K562 (cell line): ENCODE measurements at regions not wholly inside any gene's neighbourhood (a gene's known extent, or its start where the extent isn't known, plus 50 kb on each side); places are given as distances from the start of the nearest gene placed in this dataset.
A peak's percentile ranks its signal among the peaks of the same experiment; 100 is the strongest.

Source experiments
- ATAC-seq: fragments of 200-7000 bp; cut with Tn5 transposase; 3 replicates; pipeline ENCODE4 v1.9.1; 2020; ENCODE audit warnings: moderate library complexity
- BruUV-seq: library from RNA; stranded (reverse); fragments of 400-500 nt; replicated peaks from 2 replicates; lab custom pipeline; 2021; lab: Mats Ljungman, UMichigan
- CTCF ChIA-PET: fragments of 300-600 bp; formaldehyde crosslinking; extraction: SDS; loops from one replicate; lab custom pipeline; 2021; ENCODE audit warnings: low intra/inter-chr PET ratio; lab: Yijun Ruan, JAX
- POLR2A ChIA-PET: fragments of 300-600, 350-650 bp; sonication (Branson Sonifier 250); formaldehyde crosslinking; extraction: SDS; loops from one replicate; lab custom pipeline; 2021; ENCODE audit warnings: antibody characterized with exemption, inconsistent platforms; lab: Yijun Ruan, JAX
- DNase-seq, 4 experiments: peaks; one replicate each; pipeline versions ENCODE4 v3.0.0 to v3.0.0-alpha.2; 2011 to 2018; ENCODE audit warnings: low spot score in 3 of 4, mixed read lengths in 3 of 4; ENCODE audit errors: extremely low read depth in 1 of 4
- FAIRE-seq: peaks from 2 replicates; lab custom pipeline; 2011; peaks lifted over from hg19 to GRCh38; lab: Jason Lieb, UNC
- H2AFZ ChIP-seq: 2 replicates; pipeline ENCODE4 v1.6.0; 2011; ENCODE audit warnings: low read depth, low read length, control low read depth, inconsistent platforms
- H3K27ac ChIP-seq: fragments of 200-600 bp; 3 replicates; pipeline ENCODE4 v1.8.0; 2011; ENCODE audit warnings: low read depth, mild to moderate bottlenecking, control low read depth, inconsistent platforms, low read length, moderate library complexity, mixed read lengths; ENCODE audit errors: extremely low read depth
- H3K27me3 ChIP-seq, 2 experiments: fragments of 300-600 bp in 1 of 2; 2 replicates in 1 of 2; 3 replicates in 1 of 2; pipeline versions ENCODE4 v1.6.0 to v1.8.0; 2011; ENCODE audit warnings: inconsistent platforms in 2 of 2, low read length in 2 of 2, mild to moderate bottlenecking in 1 of 2, mixed read lengths in 1 of 2, moderate library complexity in 1 of 2; ENCODE audit not compliant: control insufficient read depth in 2 of 2, insufficient read depth in 2 of 2
- H3K36me3 ChIP-seq: fragments of 300-600 bp; 3 replicates; pipeline ENCODE4 v1.8.0; 2011; ENCODE audit warnings: mild to moderate bottlenecking, low read length, inconsistent platforms; ENCODE audit not compliant: control insufficient read depth, insufficient read depth
- H3K4me1 ChIP-seq, 2 experiments: fragments of 200-600 bp in 1 of 2; replicated peaks in 1 of 2; 2 replicates in 1 of 2; 3 replicates in 1 of 2; pipeline versions ENCODE4 v1.5.1 to v1.8.0; 2011; ENCODE audit warnings: inconsistent platforms in 2 of 2, low read length in 2 of 2, mild to moderate bottlenecking in 1 of 2, mixed read lengths in 1 of 2, moderate library complexity in 1 of 2; ENCODE audit not compliant: control insufficient read depth in 2 of 2, insufficient read depth in 2 of 2
- H3K4me2 ChIP-seq: 2 replicates; pipeline ENCODE4 v1.6.1; 2011; ENCODE audit warnings: low read length, control low read depth, inconsistent platforms, mixed read lengths; ENCODE audit not compliant: insufficient read depth
- H3K4me3 ChIP-seq: fragments of 200-600 bp; sonication (generic), shearing (Covaris generic); 2 replicates; pipeline ENCODE4 v1.5.1; 2016; ENCODE audit warnings: control low read depth, inconsistent platforms
- H3K79me2 ChIP-seq: fragments of 200-600 bp; 3 replicates; pipeline ENCODE4 v1.8.0; 2011; ENCODE audit warnings: low read length, inconsistent platforms; ENCODE audit not compliant: control insufficient read depth, insufficient read depth
- H3K9ac ChIP-seq, 2 experiments: 2 replicates each; pipeline versions ENCODE4 v1.6.0 to v1.6.1; 2011; ENCODE audit warnings: low read depth in 2 of 2, low read length in 2 of 2, control low read depth in 1 of 2, inconsistent platforms in 1 of 2, mild to moderate bottlenecking in 1 of 2, mixed read lengths in 1 of 2; ENCODE audit not compliant: insufficient read depth in 1 of 2
- H3K9me1 ChIP-seq: one replicate; pipeline ENCODE4 v1.6.0; 2011; ENCODE audit warnings: inconsistent platforms, mild to moderate bottlenecking, low read length, moderate library complexity; ENCODE audit not compliant: control insufficient read depth, insufficient read depth
- H3K9me3 ChIP-seq: replicated peaks from 2 replicates; pipeline ENCODE4 v1.5.1; 2011; ENCODE audit warnings: low read depth, low read length, inconsistent platforms; ENCODE audit not compliant: control insufficient read depth, insufficient read depth
- H4K20me1 ChIP-seq: replicated peaks from 2 replicates; pipeline ENCODE4 v1.6.1; 2011; ENCODE audit warnings: low read length, inconsistent platforms, mixed read lengths; ENCODE audit not compliant: control insufficient read depth, insufficient read depth
- DLX4 ChIP-seq: fragments of 250-450 bp; sonication (Bioruptor Pico); IDR thresholded peaks from 2 replicates; pipeline ENCODE4 v1.6.1; 2021; ENCODE audit warnings: mild to moderate bottlenecking
- GTF2F1 ChIP-seq: IDR thresholded peaks from 2 replicates; pipeline ENCODE4 v1.6.1; 2011; ENCODE audit warnings: low read depth, low read length, improper control_type of control experiment
- PCBP2 ChIP-seq: fragments of 200-400 bp; formaldehyde crosslinking; IDR thresholded peaks from 2 replicates; pipeline ENCODE4 v1.6.1; 2018; ENCODE audit warnings: low read length, low read depth, mild to moderate bottlenecking, moderate library complexity; ENCODE audit not compliant: poor library complexity, severe bottlenecking
- TRIM24 ChIP-seq, 2 experiments: fragments of 450-650 bp; IDR thresholded peaks; 2 replicates each; pipeline ENCODE4 v1.6.1; 2016
- ZNF121 ChIP-seq: sonication (generic); formaldehyde crosslinking; conservative IDR thresholded peaks from 2 replicates; pipeline ENCODE4 v1.8.0; 2022; ENCODE audit warnings: missing genetic modification reagents
- ZNF174 ChIP-seq: fragments of 250-450 bp; sonication (Bioruptor Pico); IDR thresholded peaks from 2 replicates; pipeline ENCODE4 v1.4.0; 2020; ENCODE audit warnings: mild to moderate bottlenecking
- ZNF436 ChIP-seq: fragments of 250-450, 450-650 bp; sonication (Bioruptor Pico); formaldehyde crosslinking; IDR thresholded peaks from 2 replicates; pipeline ENCODE4 v1.7.0; 2020; ENCODE audit warnings: mild to moderate bottlenecking
- ZNF589 ChIP-seq: fragments of 200-800 bp; sonication (Bioruptor generic); IDR thresholded peaks from 2 replicates; pipeline ENCODE4 v1.6.1; 2016; ENCODE audit warnings: low read depth, missing genetic modification characterization, missing compliant biosample characterization
- WGBS: fragments of 100-300 bp; shearing (Covaris generic); methylation state at CpG from one replicate; pipeline ENCODE4 v1.1.6; 2016; ENCODE audit warnings: low coverage, mixed read lengths; ENCODE audit not compliant: insufficient coverage; ENCODE audit errors: missing lambda C conversion rate; 5-methylcytosine and 5-hydroxymethylcytosine counted together
- in situ Hi-C: fragments of 300-500 bp; cut with MboI; formaldehyde crosslinking; loops from 4 replicates; pipeline ENCODE4 v1.15.0; 2018; ENCODE audit warnings: inconsistent platforms, mixed read lengths
- intact Hi-C: fragments of 100-400 bp; cut with micrococcal nuclease; formaldehyde crosslinking; loops from 2 replicates; pipeline ENCODE4 v1.14.2; 2022

GRCh38 chr18:70428439-70428838 lies 139.6 kb downstream of the SOCS6 start:
- no peaks in the 10 kb centered on the region for H3K9me3 ChIP-seq
- H3K4me2 ChIP-seq, result no peak overlapping the region
- no peak for ATAC-seq
- no peak overlapping the region for H3K4me3 ChIP-seq
- intact Hi-C loops (loop anchor here (5.0 kb wide), 1 partner anchor 46 kb away; no protein-coding TSS in a partner anchor), in situ Hi-C loops (no loop called here)
- ChIA-PET CTCF (no interaction called here), POLR2A (no interaction called here)
- H3K27ac ChIP-seq, result no peak overlapping the region
- H3K79me2 ChIP-seq, result no peaks in the 10 kb centered on the region
- H3K4me1 ChIP-seq, result peaks cover 0 to 2% of the 10 kb centered on the region in 2 experiments; a peak in 3 of 5 replicates
- no peak for DNase-seq
- no TSS peak for BruUV-seq
- H3K27me3 ChIP-seq, result no peaks in the 10 kb centered on the region
- TF ChIP-seq ZNF121 (CRISPR knock-in tag), result no peak
- TF ChIP-seq GTF2F1, result no peak
- TF ChIP-seq ZNF589 (CRISPR knock-in tag), result 0 out of 2 replicates have a peak, but pooled peaks have one; percentile 43
- no peak for TF ChIP-seq ZNF436 (CRISPR knock-in tag)
- TF ChIP-seq PCBP2, result no peak
- no peak for TF ChIP-seq TRIM24 (IDR thresholded peaks at IDR 0.05)
- no peak for TF ChIP-seq DLX4 (CRISPR knock-in tag)
- no peak for TF ChIP-seq ZNF174
- WGBS, result 0% methylated on average over 1 of the region's 1 CpG
- H4K20me1 ChIP-seq, result no peaks in the 10 kb centered on the region
- H2AFZ ChIP-seq, result peak overlapping the region; percentile 46
- no peak overlapping the region for H3K9ac ChIP-seq
- no peaks in the 10 kb centered on the region for H3K9me1 ChIP-seq
- no peaks in the 10 kb centered on the region for H3K36me3 ChIP-seq
- FAIRE-seq, result no peak
